HUDEP-2 (cell line): ENCODE measurements at regions not wholly inside any gene's neighbourhood (a gene's known extent, or its start where the extent isn't known, plus 50 kb on each side); places are given as distances from the start of the nearest gene placed in this dataset.
"Not testable (repeated sequence)": the region's sequence is repeated elsewhere in the genome, so short reads cannot be mapped to it uniquely, and the experiment has no call there.

Source experiments
- DNase-seq, 76 experiments: peaks; one replicate each; lab custom pipeline; 2025; ENCODE audit not compliant: unreplicated experiment in 76 of 76; lab: John Stamatoyannopoulos, UW

GRCh38 chr5:57932761-57933160, 450.1 kb upstream of the ACTBL2 start:
- DNase-seq = no peak

GRCh38 chr5:57931807-57932206, 449.2 kb upstream of the ACTBL2 start:
- DNase-seq = no peak

GRCh38 chr5:57931352-57931751, 448.7 kb upstream of the ACTBL2 start:
- no peak for DNase-seq

GRCh38 chr5:57929271-57929670, 446.7 kb upstream of the ACTBL2 start:
- DNase-seq = no peak

- not testable (repeated sequence) for DNase-seq
These were observed 440.5 kb upstream of the ACTBL2 start for GRCh38 chr5:57923094-57923493.

GRCh38 chr5:57917004-57917403, 434.4 kb upstream of the ACTBL2 start:
- DNase-seq = no peak

GRCh38 chr5:57915536-57915935, 432.9 kb upstream of the ACTBL2 start:
- DNase-seq = no peak

- no peak for DNase-seq
These were observed 428.8 kb upstream of the ACTBL2 start for GRCh38 chr5:57911438-57911837.

- no peak for DNase-seq
These were observed 424.1 kb upstream of the ACTBL2 start for GRCh38 chr5:57906671-57907070.

GRCh38 chr5:57903458-57903857, 420.8 kb upstream of the ACTBL2 start:
- peak in 1 of 76 experiments; percentile 10 for DNase-seq

- DNase-seq = no peak
These were observed 419.5 kb upstream of the ACTBL2 start for GRCh38 chr5:57902095-57902494.

- peak in 15 of 76 experiments; percentile 2 to 35 (median 5) for DNase-seq
These were observed 417.9 kb upstream of the ACTBL2 start for GRCh38 chr5:57900381-57900944.

- no peak for DNase-seq
These were observed 414.0 kb upstream of the ACTBL2 start for GRCh38 chr5:57896576-57896975.

GRCh38 chr5:57895766-57896165, 413.2 kb upstream of the ACTBL2 start:
- DNase-seq = no peak

GRCh38 chr5:57893926-57894325, 411.3 kb upstream of the ACTBL2 start:
- DNase-seq = no peak

- no peak for DNase-seq
These were observed 408.8 kb upstream of the ACTBL2 start for GRCh38 chr5:57891443-57891842.

- peak in 29 of 76 experiments; percentile 1 to 59 (median 11) for DNase-seq
These were observed 406.9 kb upstream of the ACTBL2 start for GRCh38 chr5:57889558-57889957.

- DNase-seq = peak in 56 of 76 experiments; percentile 2 to 68 (median 28)
These were observed 405.4 kb upstream of the ACTBL2 start for GRCh38 chr5:57887851-57888621.

GRCh38 chr5:57884346-57885102, 401.9 kb upstream of the ACTBL2 start:
- DNase-seq = no peak

GRCh38 chr5:57880216-57880615, 397.6 kb upstream of the ACTBL2 start:
- no peak for DNase-seq

GRCh38 chr5:57878301-57878722, 395.7 kb upstream of the ACTBL2 start:
- no peak for DNase-seq

- no peak for DNase-seq
These were observed 388.9 kb upstream of the ACTBL2 start for GRCh38 chr5:57871496-57871895.
